ENCODE measurements at regions not wholly inside any gene's neighbourhood (a gene's known extent, or its start where the extent isn't known, plus 50 kb on each side); places are given as distances from the start of the nearest gene placed in this dataset.
"Not testable (repeated sequence)": the region's sequence is repeated elsewhere in the genome, so short reads cannot be mapped to it uniquely, and the experiment has no call there.

GRCh38 chr21:35274090-35274489, 225.0 kb upstream of the RUNX1 start:
- TF ChIP-seq EZH2phosphoT487 (IDR thresholded peaks at IDR 0.05; ENCODE audit: borderline replicate concordance) = no peak
- TF ChIP-seq, protein P1, sequence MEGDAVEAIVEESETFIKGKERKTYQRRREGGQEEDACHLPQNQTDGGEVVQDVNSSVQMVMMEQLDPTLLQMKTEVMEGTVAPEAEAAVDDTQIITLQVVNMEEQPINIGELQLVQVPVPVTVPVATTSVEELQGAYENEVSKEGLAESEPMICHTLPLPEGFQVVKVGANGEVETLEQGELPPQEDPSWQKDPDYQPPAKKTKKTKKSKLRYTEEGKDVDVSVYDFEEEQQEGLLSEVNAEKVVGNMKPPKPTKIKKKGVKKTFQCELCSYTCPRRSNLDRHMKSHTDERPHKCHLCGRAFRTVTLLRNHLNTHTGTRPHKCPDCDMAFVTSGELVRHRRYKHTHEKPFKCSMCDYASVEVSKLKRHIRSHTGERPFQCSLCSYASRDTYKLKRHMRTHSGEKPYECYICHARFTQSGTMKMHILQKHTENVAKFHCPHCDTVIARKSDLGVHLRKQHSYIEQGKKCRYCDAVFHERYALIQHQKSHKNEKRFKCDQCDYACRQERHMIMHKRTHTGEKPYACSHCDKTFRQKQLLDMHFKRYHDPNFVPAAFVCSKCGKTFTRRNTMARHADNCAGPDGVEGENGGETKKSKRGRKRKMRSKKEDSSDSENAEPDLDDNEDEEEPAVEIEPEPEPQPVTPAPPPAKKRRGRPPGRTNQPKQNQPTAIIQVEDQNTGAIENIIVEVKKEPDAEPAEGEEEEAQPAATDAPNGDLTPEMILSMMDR (conservative IDR thresholded peaks at IDR 0.05; ENCODE audit: low read length) = no peak
- H3K79me2 ChIP-seq (ENCODE audit: insufficient read depth, low read length) = no peaks in the 10 kb centered on the region
- no peak overlapping the region for H3K4me3 ChIP-seq (ENCODE audit: low read length, poor library complexity, severe bottlenecking)
- H2AFZ ChIP-seq (ENCODE audit: low read length) = no peak overlapping the region
- H4K20me1 ChIP-seq (ENCODE audit: insufficient read depth, low read length, poor library complexity, severe bottlenecking) = no peaks in the 10 kb centered on the region
- H3K4me1 ChIP-seq (ENCODE audit: insufficient read depth, low read length, poor library complexity, severe bottlenecking) = no peaks in the 10 kb centered on the region
- no peaks in the 10 kb centered on the region for H3K9me3 ChIP-seq (ENCODE audit: insufficient read depth, low read depth, low read length)
- no peaks in the 10 kb centered on the region for H3K9me2 ChIP-seq (replicated peaks; ENCODE audit: low read depth, low read length)
- no peak overlapping the region for H3K4me2 ChIP-seq (ENCODE audit: low read depth, low read length, poor library complexity, severe bottlenecking)
- no peak overlapping the region for H3K9ac ChIP-seq (ENCODE audit: low read depth, low read length, poor library complexity, severe bottlenecking)
- no peaks in the 10 kb centered on the region for H3F3A ChIP-seq (ENCODE audit: low read depth)
- H3K27me3 ChIP-seq (ENCODE audit: insufficient read depth, low read length, poor library complexity, severe bottlenecking) = no peaks in the 10 kb centered on the region
- H3K36me3 ChIP-seq (ENCODE audit: insufficient read depth, low read length) = no peaks in the 10 kb centered on the region

DNA sequence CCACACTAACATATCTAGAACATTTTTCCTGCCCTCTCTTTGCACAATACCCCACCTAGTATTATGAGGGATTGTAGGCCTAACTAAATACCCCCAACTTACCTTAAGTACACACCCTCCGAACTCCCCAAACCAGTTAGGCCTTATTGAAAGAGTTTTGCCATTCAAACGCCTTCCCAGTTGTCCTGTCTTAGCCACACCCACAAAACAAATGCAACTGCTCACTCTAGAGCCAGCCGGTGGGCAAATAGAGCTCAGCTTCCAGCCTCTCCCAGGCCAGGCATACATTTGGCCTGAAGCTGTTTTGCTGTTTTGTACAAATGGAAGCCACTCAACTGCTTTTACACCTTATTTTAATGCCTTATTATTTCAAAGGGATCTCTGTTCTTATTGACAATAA, 224.2 kb upstream of the RUNX1 start:
- Histone ChIP-seq H2AFZ (ENCODE audit: low read length) (no peak overlapping the region), H3K9me3 (ENCODE audit: insufficient read depth, low read depth, low read length) (no peaks in the 10 kb centered on the region), H3K9ac (ENCODE audit: low read depth, low read length, poor library complexity, severe bottlenecking) (no peak overlapping the region), H3K79me2 (ENCODE audit: insufficient read depth, low read length) (no peaks in the 10 kb centered on the region), H3K4me3 (ENCODE audit: low read length, poor library complexity, severe bottlenecking) (no peak overlapping the region), H4K20me1 (ENCODE audit: insufficient read depth, low read length, poor library complexity, severe bottlenecking) (no peaks in the 10 kb centered on the region), H3F3A (ENCODE audit: low read depth) (no peaks in the 10 kb centered on the region), H3K4me1 (ENCODE audit: insufficient read depth, low read length, poor library complexity, severe bottlenecking) (no peaks in the 10 kb centered on the region), H3K4me2 (ENCODE audit: low read depth, low read length, poor library complexity, severe bottlenecking) (no peak overlapping the region), H3K36me3 (ENCODE audit: insufficient read depth, low read length) (no peaks in the 10 kb centered on the region), H3K9me2 (replicated peaks; ENCODE audit: low read depth, low read length) (no peaks in the 10 kb centered on the region), H3K27me3 (ENCODE audit: insufficient read depth, low read length, poor library complexity, severe bottlenecking) (no peaks in the 10 kb centered on the region)
- TF ChIP-seq, protein P1 (conservative IDR thresholded peaks at IDR 0.05; ENCODE audit: low read length) = no peak
- no peak for TF ChIP-seq EZH2phosphoT487 (IDR thresholded peaks at IDR 0.05; ENCODE audit: borderline replicate concordance)

- H3F3A ChIP-seq (ENCODE audit: low read depth); H3K9me3 ChIP-seq (ENCODE audit: insufficient read depth, low read depth, low read length); H3K4me2 ChIP-seq (ENCODE audit: low read depth, low read length, poor library complexity, severe bottlenecking); H3K9me2 ChIP-seq (replicated peaks; ENCODE audit: low read depth, low read length); H3K9ac ChIP-seq (ENCODE audit: low read depth, low read length, poor library complexity, severe bottlenecking); H3K36me3 ChIP-seq (ENCODE audit: insufficient read depth, low read length); H3K4me1 ChIP-seq (ENCODE audit: insufficient read depth, low read length, poor library complexity, severe bottlenecking); H3K27me3 ChIP-seq (ENCODE audit: insufficient read depth, low read length, poor library complexity, severe bottlenecking); H3K4me3 ChIP-seq (ENCODE audit: low read length, poor library complexity, severe bottlenecking); H2AFZ ChIP-seq (ENCODE audit: low read length); H3K79me2 ChIP-seq (ENCODE audit: insufficient read depth, low read length); H4K20me1 ChIP-seq (ENCODE audit: insufficient read depth, low read length, poor library complexity, severe bottlenecking): not testable (repeated sequence)
Observed at GRCh38 chr21:35271344-35272118, 222.4 kb upstream of the RUNX1 start.

DNA sequence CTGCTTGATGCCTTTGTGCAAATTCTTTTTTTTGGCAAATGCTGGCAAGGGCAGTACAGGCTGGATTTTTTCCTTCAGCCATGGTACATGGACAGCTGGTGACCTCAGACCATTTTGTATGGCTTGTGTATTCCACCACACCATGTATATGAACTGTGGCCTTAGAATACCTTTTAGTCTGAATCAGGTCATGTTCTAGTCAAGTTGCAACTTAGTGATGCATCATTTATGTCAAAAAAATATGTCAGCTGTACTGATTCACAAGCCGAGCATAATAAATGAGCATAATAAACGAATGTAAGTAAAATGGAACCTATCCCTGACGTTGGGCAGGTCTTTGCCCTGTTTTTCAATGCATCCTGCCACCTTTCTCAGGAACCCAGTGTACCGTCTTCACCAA, 219.7 kb upstream of the RUNX1 start:
- Histone ChIP-seq H3K79me2 (ENCODE audit: insufficient read depth, low read length) (no peaks in the 10 kb centered on the region), H2AFZ (ENCODE audit: low read length) (no peak overlapping the region), H3K36me3 (ENCODE audit: insufficient read depth, low read length) (no peaks in the 10 kb centered on the region), H3K4me1 (ENCODE audit: insufficient read depth, low read length, poor library complexity, severe bottlenecking) (no peaks in the 10 kb centered on the region), H3K4me2 (ENCODE audit: low read depth, low read length, poor library complexity, severe bottlenecking) (no peak overlapping the region), H3K9me3 (ENCODE audit: insufficient read depth, low read depth, low read length) (no peaks in the 10 kb centered on the region), H3K9me2 (replicated peaks; ENCODE audit: low read depth, low read length) (no peaks in the 10 kb centered on the region), H3K9ac (ENCODE audit: low read depth, low read length, poor library complexity, severe bottlenecking) (no peak overlapping the region), H3F3A (ENCODE audit: low read depth) (no peaks in the 10 kb centered on the region), H3K4me3 (ENCODE audit: low read length, poor library complexity, severe bottlenecking) (no peak overlapping the region), H4K20me1 (ENCODE audit: insufficient read depth, low read length, poor library complexity, severe bottlenecking) (no peaks in the 10 kb centered on the region), H3K27me3 (ENCODE audit: insufficient read depth, low read length, poor library complexity, severe bottlenecking) (no peaks in the 10 kb centered on the region)
- TF ChIP-seq, protein P1 (conservative IDR thresholded peaks at IDR 0.05; ENCODE audit: low read length) = no peak
- no peak for TF ChIP-seq EZH2phosphoT487 (IDR thresholded peaks at IDR 0.05; ENCODE audit: borderline replicate concordance)
